MM.1S (cell line): ENCODE measurements at regions not wholly inside any gene's neighbourhood (a gene's known extent, or its start where the extent isn't known, plus 50 kb on each side); places are given as distances from the start of the nearest gene placed in this dataset.

ENCODE experiments used
- CTCF ChIP-seq: fragments of 300-600 bp; sonication (generic); IDR thresholded peaks from 2 replicates; pipeline ENCODE4 v1.5.1; 2016; ENCODE audit warnings: antibody characterized with exemption, low read length, mixed read lengths
- EZH2 ChIP-seq: fragments of 300-600 bp; sonication (generic); optimal IDR thresholded peaks from 2 replicates; pipeline ENCODE3; 2017; ENCODE audit warnings: low read depth, mild to moderate bottlenecking, antibody characterized with exemption, low read length, mixed read lengths

- TF ChIP-seq EZH2 (no peak), CTCF (no peak)
Observed at GRCh38 chr1:192066202-192066601, 92.1 kb upstream of the RGS18 start.
